ENCODE measurements at regions not wholly inside any gene's neighbourhood (a gene's known extent, or its start where the extent isn't known, plus 50 kb on each side); places are given as distances from the start of the nearest gene placed in this dataset.

DNA sequence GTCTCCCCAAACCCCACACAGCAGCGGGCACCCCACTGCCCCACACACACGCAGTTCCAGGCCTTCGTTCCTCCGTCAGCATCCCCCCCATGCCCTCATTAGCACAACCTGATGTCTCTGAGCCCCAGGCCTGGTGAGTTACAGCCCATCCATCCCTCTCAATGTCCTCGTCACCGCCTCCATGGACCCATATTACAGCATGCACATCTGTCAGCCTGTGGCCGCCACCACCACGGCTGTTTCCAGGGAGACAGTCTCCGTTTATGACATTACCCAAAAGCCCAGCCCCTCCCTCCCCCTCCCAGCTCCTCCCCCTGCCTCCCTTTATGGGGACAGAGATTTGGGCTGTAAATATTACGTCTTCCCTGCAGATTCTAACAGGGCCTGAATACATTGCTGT, 143.1 kb upstream of the LINGO1 start:
- DNase-seq = no peak
- H3K36me3 ChIP-seq (ENCODE audit: control insufficient read depth, insufficient read depth, low read length) = no peaks in the 10 kb centered on the region
- no peak overlapping the region for H3K4me3 ChIP-seq (ENCODE audit: low read length)
- 66% methylated on average over 6 of the region's 10 CpGs for WGBS (ENCODE audit: insufficient coverage)
- H3K27ac ChIP-seq (ENCODE audit: low read length) = no peak overlapping the region
- peaks cover 3% of the 10 kb centered on the region for H3K27me3 ChIP-seq (ENCODE audit: control insufficient read depth, insufficient read depth, low read length)
- no peaks in the 10 kb centered on the region for H3K4me1 ChIP-seq (ENCODE audit: control insufficient read depth, insufficient read depth, low read length)
- peaks cover 6% of the 10 kb centered on the region for H3K9me3 ChIP-seq (replicated peaks; ENCODE audit: control insufficient read depth, low read depth, low read length)

- Histone ChIP-seq H3K9me3 (replicated peaks; ENCODE audit: control insufficient read depth, low read depth, low read length) (peaks cover 4% of the 10 kb centered on the region), H3K4me3 (ENCODE audit: low read length) (no peak overlapping the region), H3K36me3 (ENCODE audit: control insufficient read depth, insufficient read depth, low read length) (no peaks in the 10 kb centered on the region), H3K27ac (ENCODE audit: low read length) (no peak overlapping the region), H3K27me3 (ENCODE audit: control insufficient read depth, insufficient read depth, low read length) (peaks cover 3% of the 10 kb centered on the region), H3K4me1 (ENCODE audit: control insufficient read depth, insufficient read depth, low read length) (no peaks in the 10 kb centered on the region)
- 46% methylated on average over 7 of the region's 7 CpGs for WGBS (ENCODE audit: insufficient coverage)
- DNase-seq = no peak
Measured at GRCh38 chr15:77775373-77775772, 142.7 kb upstream of the LINGO1 start.

GRCh38 chr15:77774350-77774749, 141.6 kb upstream of the LINGO1 start:
- H3K9me3 ChIP-seq (replicated peaks; ENCODE audit: control insufficient read depth, low read depth, low read length) = peaks cover 4% of the 10 kb centered on the region
- H3K36me3 ChIP-seq (ENCODE audit: control insufficient read depth, insufficient read depth, low read length) = no peaks in the 10 kb centered on the region
- H3K4me3 ChIP-seq (ENCODE audit: low read length) = no peak overlapping the region
- H3K27ac ChIP-seq (ENCODE audit: low read length) = no peak overlapping the region
- WGBS (ENCODE audit: insufficient coverage) = 92% methylated on average over 7 of the region's 8 CpGs
- H3K4me1 ChIP-seq (ENCODE audit: control insufficient read depth, insufficient read depth, low read length) = no peaks in the 10 kb centered on the region
- peaks cover 3% of the 10 kb centered on the region for H3K27me3 ChIP-seq (ENCODE audit: control insufficient read depth, insufficient read depth, low read length)
- no peak for DNase-seq

DNA sequence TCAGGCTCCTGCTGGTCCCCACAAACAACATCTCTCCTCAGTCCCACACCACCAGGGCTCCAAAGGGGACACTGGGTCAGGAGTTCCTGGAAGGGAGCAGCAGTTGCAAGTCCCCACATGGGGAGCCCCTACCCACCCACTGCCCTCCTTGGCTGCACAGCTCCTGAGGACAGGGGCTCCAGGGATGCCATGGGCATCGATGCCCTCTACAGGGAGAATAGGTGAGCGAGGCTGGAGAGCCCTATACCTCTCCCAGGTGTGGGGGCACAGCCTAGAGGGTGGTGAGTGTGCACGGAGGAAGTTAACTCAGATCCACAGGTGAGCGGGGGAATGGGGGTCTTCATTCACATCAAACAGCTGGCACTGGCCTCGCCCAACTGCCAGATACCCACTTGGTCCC, 141.2 kb upstream of the LINGO1 start:
- Histone ChIP-seq H3K27ac (ENCODE audit: low read length) (no peak overlapping the region), H3K4me3 (ENCODE audit: low read length) (no peak overlapping the region), H3K27me3 (ENCODE audit: control insufficient read depth, insufficient read depth, low read length) (peaks cover 3% of the 10 kb centered on the region), H3K36me3 (ENCODE audit: control insufficient read depth, insufficient read depth, low read length) (no peaks in the 10 kb centered on the region), H3K4me1 (ENCODE audit: control insufficient read depth, insufficient read depth, low read length) (no peaks in the 10 kb centered on the region), H3K9me3 (replicated peaks; ENCODE audit: control insufficient read depth, low read depth, low read length) (peaks cover 4% of the 10 kb centered on the region)
- no peak for DNase-seq
- 96% methylated on average over 2 of the region's 5 CpGs for WGBS (ENCODE audit: insufficient coverage)

- WGBS (ENCODE audit: insufficient coverage) = 88% methylated on average over 3 of the region's 11 CpGs
- no peaks in the 10 kb centered on the region for H3K36me3 ChIP-seq (ENCODE audit: control insufficient read depth, insufficient read depth, low read length)
- no peaks in the 10 kb centered on the region for H3K4me1 ChIP-seq (ENCODE audit: control insufficient read depth, insufficient read depth, low read length)
- H3K9me3 ChIP-seq (replicated peaks; ENCODE audit: control insufficient read depth, low read depth, low read length) = no peaks in the 10 kb centered on the region
- H3K27ac ChIP-seq (ENCODE audit: low read length) = no peak overlapping the region
- DNase-seq = no peak
- H3K27me3 ChIP-seq (ENCODE audit: control insufficient read depth, insufficient read depth, low read length) = peaks cover 5% of the 10 kb centered on the region
- no peak overlapping the region for H3K4me3 ChIP-seq (ENCODE audit: low read length)
Measured at GRCh38 chr15:77772641-77773402, 140.1 kb upstream of the LINGO1 start.

DNA sequence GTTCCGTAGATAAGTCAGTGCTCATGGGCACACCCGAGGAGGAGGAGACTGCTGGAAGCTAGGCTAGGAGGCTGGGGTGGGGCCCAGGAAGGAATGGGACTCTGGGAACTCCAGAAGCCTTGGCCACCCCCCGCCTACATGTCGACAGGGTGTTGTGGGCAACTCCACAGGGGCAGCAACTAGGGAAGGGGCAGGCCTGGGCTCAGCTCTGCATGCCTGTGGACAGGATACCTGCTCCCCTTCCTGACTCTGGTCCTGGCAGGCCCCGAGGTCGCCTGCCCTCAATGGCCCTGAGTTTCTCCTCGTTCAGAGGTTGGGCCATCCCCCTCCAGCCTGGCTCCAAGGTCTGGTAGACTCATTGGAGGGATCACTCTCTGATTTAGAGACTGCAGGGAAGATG, 138.9 kb upstream of the LINGO1 start:
- Histone ChIP-seq H3K36me3 (ENCODE audit: control insufficient read depth, insufficient read depth, low read length) (no peaks in the 10 kb centered on the region), H3K27me3 (ENCODE audit: control insufficient read depth, insufficient read depth, low read length) (peaks cover 5% of the 10 kb centered on the region), H3K4me1 (ENCODE audit: control insufficient read depth, insufficient read depth, low read length) (no peaks in the 10 kb centered on the region), H3K4me3 (ENCODE audit: low read length) (no peak overlapping the region), H3K9me3 (replicated peaks; ENCODE audit: control insufficient read depth, low read depth, low read length) (no peaks in the 10 kb centered on the region), H3K27ac (ENCODE audit: low read length) (no peak overlapping the region)
- DNase-seq = no peak
- 72% methylated on average over 5 of the region's 7 CpGs for WGBS (ENCODE audit: insufficient coverage)

DNA sequence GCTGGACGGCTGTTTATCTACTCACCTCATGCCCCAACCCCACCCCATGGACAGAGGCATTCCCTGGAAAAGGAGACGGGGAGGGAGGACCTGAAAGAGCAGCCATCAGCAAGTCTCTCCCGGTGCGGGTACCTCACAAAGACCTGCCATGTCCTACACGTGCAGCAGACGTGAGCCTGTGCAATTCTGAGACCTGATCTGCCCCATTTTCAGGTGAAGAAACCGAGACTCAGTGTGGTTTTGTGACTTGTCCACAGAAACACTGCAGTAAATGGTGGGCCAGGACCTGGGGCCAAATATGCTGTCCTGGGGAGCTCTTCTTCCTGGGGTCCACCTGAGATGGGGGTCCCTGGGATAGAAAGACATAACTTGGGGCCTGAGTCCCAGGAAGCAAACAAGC, 137.0 kb upstream of the LINGO1 start:
- Histone ChIP-seq H3K4me1 (ENCODE audit: control insufficient read depth, insufficient read depth, low read length) (no peaks in the 10 kb centered on the region), H3K9me3 (replicated peaks; ENCODE audit: control insufficient read depth, low read depth, low read length) (no peaks in the 10 kb centered on the region), H3K27me3 (ENCODE audit: control insufficient read depth, insufficient read depth, low read length) (peaks cover 10% of the 10 kb centered on the region), H3K36me3 (ENCODE audit: control insufficient read depth, insufficient read depth, low read length) (no peaks in the 10 kb centered on the region), H3K4me3 (ENCODE audit: low read length) (no peak overlapping the region), H3K27ac (ENCODE audit: low read length) (no peak overlapping the region)
- 72% methylated on average over 6 of the region's 7 CpGs for WGBS (ENCODE audit: insufficient coverage)
- DNase-seq = no peak

- 40% methylated on average over 2 of the region's 7 CpGs for WGBS (ENCODE audit: insufficient coverage)
- peaks cover 15% of the 10 kb centered on the region for H3K27me3 ChIP-seq (ENCODE audit: control insufficient read depth, insufficient read depth, low read length)
Measured at GRCh38 chr15:77768521-77769078, 135.9 kb upstream of the LINGO1 start.

DNA sequence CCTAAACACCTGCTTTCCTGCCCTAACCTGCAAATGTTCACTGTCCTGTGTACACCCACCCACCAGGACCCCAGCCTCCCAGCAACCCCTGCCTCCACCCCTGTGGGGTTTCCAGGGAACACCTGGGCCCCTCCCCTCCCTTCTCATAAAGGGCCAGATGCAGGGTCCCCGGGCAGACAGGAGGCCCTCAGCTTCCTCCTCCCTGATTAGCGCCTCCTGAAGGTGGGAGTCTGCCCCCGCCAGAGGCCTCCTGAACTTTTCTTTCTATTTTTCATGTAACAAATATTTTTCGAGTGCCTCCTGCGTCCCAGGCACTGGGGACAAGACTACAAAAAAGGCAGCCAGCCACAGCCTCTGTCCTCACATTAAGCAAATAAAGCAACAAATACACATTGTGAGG, 135.4 kb upstream of the LINGO1 start:
- H3K27me3 ChIP-seq (ENCODE audit: control insufficient read depth, insufficient read depth, low read length) = peaks cover 18% of the 10 kb centered on the region
- no peak for DNase-seq

More at GRCh38 chr15:77768521-77769078, 135.9 kb upstream of the LINGO1 start:
- Histone ChIP-seq H3K4me3 (ENCODE audit: low read length) (no peak overlapping the region), H3K27ac (ENCODE audit: low read length) (no peak overlapping the region), H3K36me3 (ENCODE audit: control insufficient read depth, insufficient read depth, low read length) (no peaks in the 10 kb centered on the region), H3K4me1 (ENCODE audit: control insufficient read depth, insufficient read depth, low read length) (no peaks in the 10 kb centered on the region), H3K9me3 (replicated peaks; ENCODE audit: control insufficient read depth, low read depth, low read length) (no peaks in the 10 kb centered on the region)
- no peak for DNase-seq

DNA sequence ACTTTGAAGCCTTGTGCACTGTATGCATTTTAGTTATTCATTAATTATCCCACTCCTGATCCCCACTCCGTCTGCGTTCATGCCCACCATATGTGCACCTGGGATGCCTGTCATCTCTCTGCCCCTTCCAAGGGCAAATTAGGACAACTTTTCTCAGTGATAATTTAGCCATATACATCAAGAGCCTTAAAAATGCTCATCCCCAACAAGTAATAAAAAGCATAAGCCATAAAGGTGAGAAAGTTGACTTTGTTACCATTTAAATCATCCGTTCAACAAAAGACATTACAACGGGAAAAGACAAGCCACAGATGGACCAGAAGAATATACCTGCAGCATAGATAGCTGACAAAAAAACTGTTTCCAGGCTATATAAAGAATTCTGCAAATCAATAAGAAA, 131.4 kb upstream of the LINGO1 start:
- no peaks in the 10 kb centered on the region for H3K9me3 ChIP-seq (replicated peaks; ENCODE audit: control insufficient read depth, low read depth, low read length)
- no peaks in the 10 kb centered on the region for H3K4me1 ChIP-seq (ENCODE audit: control insufficient read depth, insufficient read depth, low read length)
- no peak for DNase-seq
- H3K27me3 ChIP-seq (ENCODE audit: control insufficient read depth, insufficient read depth, low read length) = peaks cover 18% of the 10 kb centered on the region
- H3K36me3 ChIP-seq (ENCODE audit: control insufficient read depth, insufficient read depth, low read length) = no peaks in the 10 kb centered on the region
- H3K4me3 ChIP-seq (ENCODE audit: low read length) = no peak overlapping the region
- H3K27ac ChIP-seq (ENCODE audit: low read length) = no peak overlapping the region
- WGBS (ENCODE audit: insufficient coverage) = 53% methylated on average over 2 of the region's 4 CpGs

More for the DNA sequence above, 135.4 kb upstream of the LINGO1 start:
- 0% methylated on average over 1 of the region's 5 CpGs for WGBS (ENCODE audit: insufficient coverage)
- Histone ChIP-seq H3K4me1 (ENCODE audit: control insufficient read depth, insufficient read depth, low read length) (no peaks in the 10 kb centered on the region), H3K9me3 (replicated peaks; ENCODE audit: control insufficient read depth, low read depth, low read length) (no peaks in the 10 kb centered on the region), H3K27ac (ENCODE audit: low read length) (no peak overlapping the region), H3K4me3 (ENCODE audit: low read length) (no peak overlapping the region), H3K36me3 (ENCODE audit: control insufficient read depth, insufficient read depth, low read length) (no peaks in the 10 kb centered on the region)
